Epithelial cell of proximal tubule (primary cell): ENCODE measurements at regions not wholly inside any gene's neighbourhood (a gene's known extent, or its start where the extent isn't known, plus 50 kb on each side); places are given as distances from the start of the nearest gene placed in this dataset.
A peak's percentile ranks its signal among the peaks of the same experiment; 100 is the strongest.

Experiments
- DNase-seq: peaks from one replicate; pipeline ENCODE4 v3.0.0-alpha.2; 2011; ENCODE audit warnings: low read depth
- H3K4me3 ChIP-seq: 2 replicates; pipeline ENCODE4 v1.5.1; 2011; ENCODE audit warnings: low read depth, mild to moderate bottlenecking, low read length
- CTCF ChIP-seq: conservative IDR thresholded peaks from 2 replicates; pipeline ENCODE4 v1.5.1; 2012; ENCODE audit warnings: low read depth, mild to moderate bottlenecking, low read length

- DNase-seq, result no peak
- no peak for TF ChIP-seq CTCF
- no peak overlapping the region for H3K4me3 ChIP-seq
Observed at GRCh38 chr11:32312206-32312817, 123.0 kb downstream of the WT1 start.

GRCh38 chr11:32312865-32313403 lies 122.4 kb downstream of the WT1 start:
- peak; percentile 32 for DNase-seq
- TF ChIP-seq CTCF, result peak; percentile 75
- no peak overlapping the region for H3K4me3 ChIP-seq

GRCh38 chr11:32313477-32313876 lies 121.9 kb downstream of the WT1 start:
- no peak overlapping the region for H3K4me3 ChIP-seq
- TF ChIP-seq CTCF, result no peak
- DNase-seq, result no peak

GRCh38 chr11:32315121-32315520 lies 120.2 kb downstream of the WT1 start:
- no peak for TF ChIP-seq CTCF
- DNase-seq, result no peak

GRCh38 chr11:32316232-32316631 lies 119.1 kb downstream of the WT1 start:
- DNase-seq, result no peak
- H3K4me3 ChIP-seq, result no peak overlapping the region
- TF ChIP-seq CTCF, result no peak

More at GRCh38 chr11:32315121-32315520, 120.2 kb downstream of the WT1 start:
- no peak overlapping the region for H3K4me3 ChIP-seq

- no peak for TF ChIP-seq CTCF
- no peak overlapping the region for H3K4me3 ChIP-seq
- no peak for DNase-seq
Observed at GRCh38 chr11:32316858-32317642, 118.3 kb downstream of the WT1 start.

- DNase-seq, result no peak
- TF ChIP-seq CTCF, result no peak
- H3K4me3 ChIP-seq, result no peak overlapping the region
Observed at GRCh38 chr11:32317643-32318042, 117.7 kb downstream of the WT1 start.
